ENCODE measurements at regions not wholly inside any gene's neighbourhood (a gene's known extent, or its start where the extent isn't known, plus 50 kb on each side); places are given as distances from the start of the nearest gene placed in this dataset.

GRCh38 chr4:33064238-33064637 lies 2344.1 kb downstream of the PCDH7 start:
- TF ChIP-seq CTCF (IDR thresholded peaks at IDR 0.05): no peak

GRCh38 chr4:33065749-33066148 lies 2345.6 kb downstream of the PCDH7 start:
- peaks cover 39% of the 10 kb centered on the region for H3K4me1 Mint-ChIP-seq (ENCODE audit: unreplicated experiment)
- no peak for TF ChIP-seq CTCF (IDR thresholded peaks at IDR 0.05)
- H3K36me3 Mint-ChIP-seq (ENCODE audit: unreplicated experiment): peaks cover 3% of the 10 kb centered on the region
- H3K9me3 Mint-ChIP-seq (ENCODE audit: unreplicated experiment): peaks cover 11% of the 10 kb centered on the region
- DNase-seq (ENCODE audit: extremely low spot score, unreplicated experiment): no peak
- no peaks in the 10 kb centered on the region for H3K27me3 Mint-ChIP-seq (ENCODE audit: unreplicated experiment)
- H3K4me3 Mint-ChIP-seq (ENCODE audit: unreplicated experiment): no peak overlapping the region
- H3K27ac Mint-ChIP-seq (ENCODE audit: unreplicated experiment): no peak overlapping the region

More at GRCh38 chr4:33064238-33064637, 2344.1 kb downstream of the PCDH7 start:
- no peaks in the 10 kb centered on the region for H3K27me3 Mint-ChIP-seq (ENCODE audit: unreplicated experiment)
- H3K36me3 Mint-ChIP-seq (ENCODE audit: unreplicated experiment): peaks cover 3% of the 10 kb centered on the region
- H3K4me1 Mint-ChIP-seq (ENCODE audit: unreplicated experiment): peaks cover 40% of the 10 kb centered on the region
- H3K27ac Mint-ChIP-seq (ENCODE audit: unreplicated experiment): no peak overlapping the region
- DNase-seq (ENCODE audit: extremely low spot score, unreplicated experiment): no peak
- H3K4me3 Mint-ChIP-seq (ENCODE audit: unreplicated experiment): no peak overlapping the region
- peaks cover 8% of the 10 kb centered on the region for H3K9me3 Mint-ChIP-seq (ENCODE audit: unreplicated experiment)

- no peak for DNase-seq (ENCODE audit: extremely low spot score, unreplicated experiment)
- H3K9me3 Mint-ChIP-seq (ENCODE audit: unreplicated experiment): peaks cover 17% of the 10 kb centered on the region
- TF ChIP-seq CTCF (IDR thresholded peaks at IDR 0.05): no peak
- peak overlapping the region; percentile 23 for H3K27ac Mint-ChIP-seq (ENCODE audit: unreplicated experiment)
- H3K36me3 Mint-ChIP-seq (ENCODE audit: unreplicated experiment): peaks cover 5% of the 10 kb centered on the region
- peaks cover 47% of the 10 kb centered on the region for H3K4me1 Mint-ChIP-seq (ENCODE audit: unreplicated experiment)
- no peak overlapping the region for H3K4me3 Mint-ChIP-seq (ENCODE audit: unreplicated experiment)
- no peaks in the 10 kb centered on the region for H3K27me3 Mint-ChIP-seq (ENCODE audit: unreplicated experiment)
Measured at GRCh38 chr4:33067221-33067620, 2347.1 kb downstream of the PCDH7 start.

GRCh38 chr4:33068539-33068938 lies 2348.4 kb downstream of the PCDH7 start:
- TF ChIP-seq CTCF (IDR thresholded peaks at IDR 0.05): no peak
- Mint-ChIP-seq H3K27ac (ENCODE audit: unreplicated experiment) (no peak overlapping the region), H3K27me3 (ENCODE audit: unreplicated experiment) (no peaks in the 10 kb centered on the region), H3K4me1 (ENCODE audit: unreplicated experiment) (peaks cover 49% of the 10 kb centered on the region), H3K36me3 (ENCODE audit: unreplicated experiment) (peaks cover 5% of the 10 kb centered on the region), H3K9me3 (ENCODE audit: unreplicated experiment) (peaks cover 13% of the 10 kb centered on the region), H3K4me3 (ENCODE audit: unreplicated experiment) (no peak overlapping the region)
- DNase-seq (ENCODE audit: extremely low spot score, unreplicated experiment): no peak

GRCh38 chr4:33071535-33071934 lies 2351.4 kb downstream of the PCDH7 start:
- no peak for TF ChIP-seq CTCF (IDR thresholded peaks at IDR 0.05)
- Mint-ChIP-seq H3K27ac (ENCODE audit: unreplicated experiment) (peak overlapping the region; percentile 75), H3K9me3 (ENCODE audit: unreplicated experiment) (peaks cover 13% of the 10 kb centered on the region), H3K4me3 (ENCODE audit: unreplicated experiment) (no peak overlapping the region), H3K36me3 (ENCODE audit: unreplicated experiment) (peaks cover 5% of the 10 kb centered on the region), H3K4me1 (ENCODE audit: unreplicated experiment) (peaks cover 47% of the 10 kb centered on the region), H3K27me3 (ENCODE audit: unreplicated experiment) (no peaks in the 10 kb centered on the region)
- no peak for DNase-seq (ENCODE audit: extremely low spot score, unreplicated experiment)
